Endothelial cell of umbilical vein (primary cell): ENCODE measurements at regions not wholly inside any gene's neighbourhood (a gene's known extent, or its start where the extent isn't known, plus 50 kb on each side); places are given as distances from the start of the nearest gene placed in this dataset.

Source experiments
- CTCF ChIP-seq, 2 donors: IDR thresholded peaks; 1 replicate in 1 of 2; 2 replicates in 1 of 2; pipeline ENCODE4 v1.5.1; 2011; ENCODE audit warnings: low read length in 2 of 2, mild to moderate bottlenecking in 2 of 2, moderate library complexity in 2 of 2, control low read depth in 1 of 2, inconsistent platforms in 1 of 2, low read depth in 1 of 2; ENCODE audit not compliant: insufficient read depth in 1 of 2; ENCODE audit errors: extremely low read depth in 1 of 2
- EZH2 ChIP-seq: IDR thresholded peaks from 2 replicates; pipeline ENCODE4 v1.6.1; 2012; ENCODE audit warnings: borderline replicate concordance, low read depth, mild to moderate bottlenecking, moderate library complexity, low read length, inconsistent platforms; ENCODE audit not compliant: severe bottlenecking
- FOS ChIP-seq: IDR thresholded peaks from 2 replicates; pipeline ENCODE4 v1.6.1; 2011; ENCODE audit warnings: mild to moderate bottlenecking, low read length, moderate library complexity, borderline replicate concordance; ENCODE audit not compliant: insufficient read depth
- GATA2 ChIP-seq: IDR thresholded peaks from 2 replicates; pipeline ENCODE4 v1.7.0; 2011; ENCODE audit warnings: low read depth, mild to moderate bottlenecking, moderate library complexity, mixed read lengths, low read length; ENCODE audit not compliant: insufficient read length, insufficient read depth
- JUN ChIP-seq: IDR thresholded peaks from 2 replicates; pipeline ENCODE4 v1.6.1; 2011; ENCODE audit warnings: borderline replicate concordance, low read depth; ENCODE audit not compliant: insufficient read length, insufficient read depth
- MYC ChIP-seq: IDR thresholded peaks from one replicate; pipeline ENCODE4 v1.6.1; 2011; ENCODE audit warnings: mild to moderate bottlenecking, low read depth, low read length
- POLR2A ChIP-seq: IDR thresholded peaks from 2 replicates; pipeline ENCODE4 v1.6.1; 2012; ENCODE audit warnings: low read depth, mild to moderate bottlenecking, control low read depth, low read length
- POLR2AphosphoS5 ChIP-seq: IDR thresholded peaks from 2 replicates; pipeline ENCODE4 v1.6.1; 2012; ENCODE audit warnings: low read depth, mild to moderate bottlenecking, control low read depth, low read length, moderate library complexity; ENCODE audit not compliant: insufficient read depth
- TF ChIP-seq, protein P1 (sequence below): IDR thresholded peaks from 2 replicates; pipeline ENCODE4 v1.6.1; 2011; ENCODE audit not compliant: insufficient read depth, insufficient read length

- TF ChIP-seq POLR2AphosphoS5: no peak
- no peak for TF ChIP-seq CTCF (IDR thresholded peaks at IDR 0.05; ENCODE audit: extremely low read depth in 1 of 2, insufficient read depth in 1 of 2, low read depth in 1 of 2, low read length in 2 of 2)
- TF ChIP-seq JUN: no peak
- TF ChIP-seq, protein P1, sequence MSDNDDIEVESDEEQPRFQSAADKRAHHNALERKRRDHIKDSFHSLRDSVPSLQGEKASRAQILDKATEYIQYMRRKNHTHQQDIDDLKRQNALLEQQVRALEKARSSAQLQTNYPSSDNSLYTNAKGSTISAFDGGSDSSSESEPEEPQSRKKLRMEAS: no peak
- no peak for TF ChIP-seq EZH2
- TF ChIP-seq POLR2A: no peak
- no peak for TF ChIP-seq FOS
- TF ChIP-seq GATA2: no peak
- no peak for TF ChIP-seq MYC
These were observed 133.0 kb upstream of the RASSF8 start for GRCh38 chr12:25825446-25825845.
